B cell (primary cell): ENCODE measurements at regions not wholly inside any gene's neighbourhood (a gene's known extent, or its start where the extent isn't known, plus 50 kb on each side); places are given as distances from the start of the nearest gene placed in this dataset.

ENCODE experiments used
- ATAC-seq: fragments of 200-7000 bp; cut with Tn5 transposase; one replicate; pipeline ENCODE4 v1.10.0; 2021; ENCODE audit warnings: low read depth, mild to moderate bottlenecking, moderate number of reproducible peaks, moderate library complexity
- CTCF ChIA-PET: fragments of 350-600 bp; sonication (Branson Sonifier 250); formaldehyde crosslinking; loops from one replicate; lab custom pipeline; 2021; ENCODE audit warnings: antibody characterized with exemption, inconsistent platforms; lab: Charles Lee
- POLR2A ChIA-PET: fragments of 350-600 bp; sonication (Branson Sonifier 250); formaldehyde crosslinking; loops from one replicate; lab custom pipeline; 2021; ENCODE audit warnings: antibody characterized with exemption; lab: Charles Lee
- DNase-seq: peaks from one replicate; pipeline ENCODE4 v3.0.0; 2013
- H2AFZ ChIP-seq: 2 replicates; pipeline ENCODE4 v1.6.1; 2012; ENCODE audit warnings: mild to moderate bottlenecking, low read depth, low read length; ENCODE audit not compliant: insufficient read depth, poor library complexity, severe bottlenecking
- H3K27ac ChIP-seq, 2 donors: 1 replicate in 1 of 2; 2 replicates in 1 of 2; pipeline ENCODE4 v1.5.1; 2012 to 2013; ENCODE audit warnings: low read length in 2 of 2, mild to moderate bottlenecking in 2 of 2, moderate library complexity in 1 of 2
- H3K27me3 ChIP-seq, 4 experiments: fragments of 200-600 bp in 1 of 4; sonication (generic) in 1 of 4; replicated peaks in 1 of 4; 1 replicate in 2 of 4; 2 replicates in 2 of 4; pipeline versions ENCODE4 v1.6.1 to v1.7.0; 2013 to 2016; ENCODE audit warnings: low read length in 3 of 4, mild to moderate bottlenecking in 2 of 4, mixed read lengths in 1 of 4, moderate library complexity in 1 of 4; ENCODE audit not compliant: insufficient read depth in 4 of 4, control insufficient read depth in 3 of 4; ENCODE audit errors: control extremely low read depth in 1 of 4
- H3K36me3 ChIP-seq, 2 experiments: replicated peaks in 1 of 2; 1 replicate in 1 of 2; 2 replicates in 1 of 2; pipeline versions ENCODE4 v1.6.1 to v1.7.1; 2013; ENCODE audit warnings: low read length in 1 of 2; ENCODE audit not compliant: insufficient read depth in 2 of 2, control insufficient read depth in 1 of 2; ENCODE audit errors: control extremely low read depth in 1 of 2, extremely low read depth in 1 of 2
- H3K4me1 ChIP-seq, 2 donors: fragments of 200-600 bp in 1 of 2; sonication (generic) in 1 of 2; 1 replicate in 1 of 2; 2 replicates in 1 of 2; pipeline versions ENCODE4 v1.5.1 to v1.6.1; 2013 to 2017; ENCODE audit warnings: low read length in 2 of 2; ENCODE audit not compliant: control insufficient read depth in 2 of 2, insufficient read depth in 2 of 2
- H3K4me2 ChIP-seq: replicated peaks from 2 replicates; pipeline ENCODE3; 2012; ENCODE audit warnings: mild to moderate bottlenecking, low read depth, low read length; ENCODE audit not compliant: poor library complexity, severe bottlenecking
- H3K4me3 ChIP-seq, 5 experiments: fragments of 200-600 bp in 1 of 5; sonication (generic) in 1 of 5; 1 replicate in 3 of 5; 2 replicates in 2 of 5; pipeline versions ENCODE4 v1.5.1 to v1.7.0; 2011 to 2016; ENCODE audit warnings: low read length in 4 of 5, mild to moderate bottlenecking in 4 of 5, low read depth in 2 of 5, control low read depth in 1 of 5, moderate library complexity in 1 of 5; ENCODE audit not compliant: insufficient read depth in 1 of 5; ENCODE audit errors: control extremely low read depth in 1 of 5, extremely low read depth in 1 of 5
- H3K79me2 ChIP-seq: fragments of 200-600 bp; sonication (generic); one replicate; pipeline ENCODE4 v1.6.0; 2016; ENCODE audit warnings: low read length; ENCODE audit not compliant: control insufficient read depth, insufficient read depth
- H3K9ac ChIP-seq: fragments of 200-600 bp; sonication (generic); 2 replicates; pipeline ENCODE4 v1.6.1; 2017; ENCODE audit warnings: mild to moderate bottlenecking, low read length, moderate library complexity
- H3K9me3 ChIP-seq, 3 donors: one replicate each; pipeline versions ENCODE4 v1.6.1 to v1.7.1; 2013; ENCODE audit warnings: low read length in 2 of 3; ENCODE audit not compliant: control insufficient read depth in 2 of 3, insufficient read depth in 1 of 3; ENCODE audit errors: control extremely low read depth in 1 of 3
- H4K20me1 ChIP-seq: 2 replicates; pipeline ENCODE4 v1.6.0; 2012; ENCODE audit warnings: mild to moderate bottlenecking, low read length; ENCODE audit not compliant: insufficient read depth, control insufficient read depth, poor library complexity, severe bottlenecking
- H3K27ac Mint-ChIP-seq: one replicate; pipeline ENCODE4 v1.8.0; 2021; ENCODE audit warnings: mixed read lengths
- H3K27me3 Mint-ChIP-seq: one replicate; pipeline ENCODE4 v1.8.0; 2021; ENCODE audit warnings: mixed read lengths
- H3K4me1 Mint-ChIP-seq: one replicate; pipeline ENCODE4 v1.8.0; 2021; ENCODE audit warnings: mixed read lengths
- H3K4me3 Mint-ChIP-seq: one replicate; pipeline ENCODE4 v1.8.0; 2021; ENCODE audit warnings: mixed read lengths
- H3K9me3 Mint-ChIP-seq: one replicate; pipeline ENCODE4 v1.8.0; 2022; ENCODE audit warnings: mixed read lengths; ENCODE audit not compliant: insufficient read depth
- CTCF ChIP-seq: fragments of 200-600 bp; IDR thresholded peaks from one replicate; pipeline ENCODE4 v1.8.0; 2022; ENCODE audit warnings: antibody characterized with exemption, mild to moderate bottlenecking
- EZH2 ChIP-seq: IDR thresholded peaks from 2 replicates; pipeline ENCODE4 v1.6.1; 2012; ENCODE audit warnings: borderline replicate concordance, low read depth, mild to moderate bottlenecking, moderate library complexity, low read length; ENCODE audit not compliant: insufficient read depth, poor library complexity, severe bottlenecking
- WGBS: methylation state at CpG from one replicate; pipeline ENCODE4 v1.1.5; 2013; ENCODE audit warnings: missing lambda C conversion rate; ENCODE audit not compliant: insufficient coverage; 5-methylcytosine and 5-hydroxymethylcytosine counted together
- intact Hi-C: fragments of 100-400 bp; cut with micrococcal nuclease; formaldehyde crosslinking; loops from one replicate; pipeline ENCODE4 v1.10.0; 2022

GRCh38 chr18:41875094-41875780, 79.8 kb upstream of the PIK3C3 start:
- H3K79me2 ChIP-seq, result no peaks in the 10 kb centered on the region
- H2AFZ ChIP-seq, result no peak overlapping the region
- H3K36me3 ChIP-seq, result no peaks in the 10 kb centered on the region
- Mint-ChIP-seq H3K27me3 (no peaks in the 10 kb centered on the region), H3K9me3 (no peaks in the 10 kb centered on the region), H3K27ac (no peak overlapping the region), H3K4me3 (no peak overlapping the region), H3K4me1 (no peaks in the 10 kb centered on the region)
- no peak overlapping the region for H3K4me2 ChIP-seq
- POLR2A ChIA-PET, result no interaction called here
- H3K9ac ChIP-seq, result no peak overlapping the region
- no peaks in the 10 kb centered on the region for H3K9me3 ChIP-seq
- CTCF ChIA-PET, result no interaction called here
- no peak overlapping the region for H3K27ac ChIP-seq
- WGBS, result 63% methylated on average over 1 of the region's 3 CpGs
- H3K27me3 ChIP-seq, result no peaks in the 10 kb centered on the region
- H3K4me1 ChIP-seq, result no peaks in the 10 kb centered on the region
- H4K20me1 ChIP-seq, result no peaks in the 10 kb centered on the region
- no peak overlapping the region for H3K4me3 ChIP-seq
- intact Hi-C loops, result no loop called here
- TF ChIP-seq EZH2 (no peak), CTCF (no peak)
- ATAC-seq (no peak), DNase-seq (no peak)

GRCh38 chr18:41873730-41874129, 81.3 kb upstream of the PIK3C3 start:
- Histone ChIP-seq H3K27ac (no peak overlapping the region), H3K4me1 (no peaks in the 10 kb centered on the region), H2AFZ (no peak overlapping the region), H3K4me2 (no peak overlapping the region), H3K79me2 (no peaks in the 10 kb centered on the region), H3K4me3 (no peak overlapping the region), H3K36me3 (no peaks in the 10 kb centered on the region), H3K9me3 (no peaks in the 10 kb centered on the region), H3K9ac (no peak overlapping the region), H3K27me3 (no peaks in the 10 kb centered on the region), H4K20me1 (no peaks in the 10 kb centered on the region)
- Mint-ChIP-seq H3K27me3 (no peaks in the 10 kb centered on the region), H3K9me3 (no peaks in the 10 kb centered on the region), H3K4me1 (no peaks in the 10 kb centered on the region), H3K27ac (no peak overlapping the region), H3K4me3 (no peak overlapping the region)
- intact Hi-C loops, result no loop called here
- TF ChIP-seq CTCF, result no peak
- TF ChIP-seq EZH2, result no peak
- ChIA-PET CTCF (interaction anchor here (1.0 kb wide), 1 partner anchor 26 kb away, joined by 3 read pairs; no protein-coding TSS in a partner anchor), POLR2A (no interaction called here)
- DNase-seq (no peak), ATAC-seq (no peak)
